ENCODE measurements at regions not wholly inside any gene's neighbourhood (a gene's known extent, or its start where the extent isn't known, plus 50 kb on each side); places are given as distances from the start of the nearest gene placed in this dataset.

GRCh38 chr6:8530785-8531435, 95.6 kb upstream of the SLC35B3 start:
- DNase-seq (ENCODE audit: low spot score): no peak
- Histone ChIP-seq H3K4me1 (ENCODE audit: insufficient read depth, low read length) (no peaks in the 10 kb centered on the region), H3K79me2 (ENCODE audit: insufficient read depth, low read length) (no peaks in the 10 kb centered on the region), H3K9ac (ENCODE audit: insufficient read depth, low read depth, low read length) (no peak overlapping the region), H3K4me3 (replicated peaks in 1 of 3; ENCODE audit: insufficient read depth in 1 of 3, low read depth in 2 of 3, low read length in 3 of 3) (no peak overlapping the region), H3K9me3 (ENCODE audit: low read length) (no peaks in the 10 kb centered on the region), H3K4me2 (ENCODE audit: low read depth, low read length) (no peak overlapping the region), H3K27ac (ENCODE audit: extremely low read length, insufficient read depth, low read length) (no peak overlapping the region), H3K36me3 (replicated peaks in 1 of 2; ENCODE audit: control insufficient read depth in 1 of 2, insufficient read depth in 2 of 2, low read length in 2 of 2) (no peaks in the 10 kb centered on the region), H4K20me1 (ENCODE audit: insufficient read depth, low read length) (no peaks in the 10 kb centered on the region), H2AFZ (ENCODE audit: low read length) (no peak overlapping the region), H3K27me3 (ENCODE audit: control insufficient read depth in 1 of 2, insufficient read depth in 2 of 2, low read length in 2 of 2) (no peaks in the 10 kb centered on the region)
- ChIA-PET CTCF (ENCODE audit: low intra/inter-chr PET ratio, low total read pairs) (no interaction called here), POLR2A (no interaction called here)
- in situ Hi-C loops (cut with HindIII; ENCODE audit: extremely low pct_ligation_motif_present, low pct_unique_long_range_greater_than_20kb) (loop anchor here (25.0 kb wide), 1 partner anchor 1906 kb away; no protein-coding TSS in a partner anchor), intact Hi-C loops (cut with micrococcal nuclease; ENCODE audit: unreplicated experiment) (no loop called here)
- TF ChIP-seq ZNF563 (CRISPR knock-in tag; IDR thresholded peaks at IDR 0.05) (no peak), THAP7 (CRISPR knock-in tag; IDR thresholded peaks at IDR 0.05) (no peak), DDIT3 (CRISPR knock-in tag; IDR thresholded peaks at IDR 0.05) (no peak), ZNF12 (CRISPR knock-in tag; IDR thresholded peaks at IDR 0.05) (no peak), TARDBP (CRISPR knock-in tag; IDR thresholded peaks at IDR 0.05) (no peak), SPEN (CRISPR knock-in tag; IDR thresholded peaks at IDR 0.05; ENCODE audit: low read depth) (no peak), NFE2 (CRISPR knock-in tag; IDR thresholded peaks at IDR 0.05) (no peak), ATF6 (CRISPR knock-in tag; conservative IDR thresholded peaks at IDR 0.05) (no peak), SATB2 (CRISPR knock-in tag; IDR thresholded peaks at IDR 0.05) (no peak), HDAC2 (CRISPR knock-in tag; IDR thresholded peaks at IDR 0.05) (no peak)
- TF ChIP-seq, protein P1, sequence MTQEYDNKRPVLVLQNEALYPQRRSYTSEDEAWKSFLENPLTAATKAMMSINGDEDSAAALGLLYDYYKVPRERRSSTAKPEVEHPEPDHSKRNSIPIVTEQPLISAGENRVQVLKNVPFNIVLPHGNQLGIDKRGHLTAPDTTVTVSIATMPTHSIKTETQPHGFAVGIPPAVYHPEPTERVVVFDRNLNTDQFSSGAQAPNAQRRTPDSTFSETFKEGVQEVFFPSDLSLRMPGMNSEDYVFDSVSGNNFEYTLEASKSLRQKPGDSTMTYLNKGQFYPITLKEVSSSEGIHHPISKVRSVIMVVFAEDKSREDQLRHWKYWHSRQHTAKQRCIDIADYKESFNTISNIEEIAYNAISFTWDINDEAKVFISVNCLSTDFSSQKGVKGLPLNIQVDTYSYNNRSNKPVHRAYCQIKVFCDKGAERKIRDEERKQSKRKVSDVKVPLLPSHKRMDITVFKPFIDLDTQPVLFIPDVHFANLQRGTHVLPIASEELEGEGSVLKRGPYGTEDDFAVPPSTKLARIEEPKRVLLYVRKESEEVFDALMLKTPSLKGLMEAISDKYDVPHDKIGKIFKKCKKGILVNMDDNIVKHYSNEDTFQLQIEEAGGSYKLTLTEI (CRISPR knock-in tag; conservative IDR thresholded peaks at IDR 0.05): no peak
- 61% methylated on average over 12 of the region's 12 CpGs for WGBS (ENCODE audit: low lambda C conversion rate)
- BruUV-seq (replicated peaks): no TSS peak
- no peak for FAIRE-seq
- ATAC-seq: peak; percentile 67

Measured in HepG2 (cell line).